NCI-H226 (cell line): ENCODE measurements at regions not wholly inside any gene's neighbourhood (a gene's known extent, or its start where the extent isn't known, plus 50 kb on each side); places are given as distances from the start of the nearest gene placed in this dataset.
"Not testable (repeated sequence)": the region's sequence is repeated elsewhere in the genome, so short reads cannot be mapped to it uniquely, and the experiment has no call there.

Experiments
- DNase-seq: peaks from one replicate; pipeline ENCODE4 v3.0.0-alpha.2; 2015

DNA sequence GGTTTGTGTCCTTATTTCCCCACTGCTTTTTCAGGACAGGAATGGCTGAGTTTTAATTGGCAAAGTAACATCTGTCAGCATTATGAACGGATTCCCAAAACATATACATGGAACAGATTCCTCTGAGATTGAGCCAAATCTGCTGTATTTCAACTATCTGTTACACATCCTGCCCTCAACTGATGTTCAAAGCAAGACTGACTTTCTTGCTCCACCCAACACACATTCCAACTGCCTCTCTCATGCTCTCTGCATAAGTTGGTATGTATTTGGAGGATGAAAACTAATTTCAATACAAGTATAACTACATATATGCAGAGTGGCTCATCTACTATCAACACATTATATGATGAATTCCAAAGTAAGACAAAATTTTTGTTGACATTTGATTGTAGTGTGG, 342.2 kb downstream of the GATA3 start:
- peak; percentile 83 for DNase-seq

DNA sequence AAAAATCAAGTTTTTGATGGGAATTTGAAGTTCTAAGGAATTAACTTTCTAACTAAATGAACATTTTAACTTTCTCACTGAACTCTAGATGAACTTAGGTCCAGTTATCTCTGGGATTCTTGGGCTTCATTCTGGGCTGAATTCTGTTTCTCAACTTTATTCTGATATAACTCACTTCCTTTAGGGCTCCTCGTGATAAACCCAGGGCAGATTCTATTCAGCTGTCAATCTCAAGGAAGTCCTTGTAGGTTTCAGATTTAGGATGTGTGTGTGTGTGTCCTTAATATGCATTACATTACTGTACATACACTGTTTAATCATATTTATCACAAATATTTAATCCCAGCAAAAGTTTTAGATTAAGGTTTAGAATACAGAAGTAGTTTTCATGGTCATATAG, 344.3 kb downstream of the GATA3 start:
- DNase-seq, result peak; percentile 58

DNA sequence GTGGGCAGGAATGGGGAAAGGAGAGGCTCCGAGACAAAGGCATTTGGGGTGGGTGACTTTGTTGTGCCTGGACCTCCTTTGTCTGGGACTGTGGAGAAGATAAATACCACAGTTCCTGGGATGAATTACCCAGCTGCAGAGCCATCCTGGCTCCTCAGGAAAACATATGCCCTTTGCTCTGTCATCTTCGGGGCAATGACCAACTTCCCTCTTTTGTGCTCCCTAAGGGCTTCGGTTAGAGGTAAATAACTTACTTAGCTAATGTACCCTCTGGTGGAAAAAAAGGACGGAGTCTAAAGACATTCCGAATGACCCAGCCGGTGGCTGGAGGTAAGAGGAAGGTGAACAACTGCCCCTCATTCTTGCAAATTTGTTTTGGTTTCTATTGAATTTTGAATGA, 345.7 kb downstream of the GATA3 start:
- DNase-seq, result no peak

DNA sequence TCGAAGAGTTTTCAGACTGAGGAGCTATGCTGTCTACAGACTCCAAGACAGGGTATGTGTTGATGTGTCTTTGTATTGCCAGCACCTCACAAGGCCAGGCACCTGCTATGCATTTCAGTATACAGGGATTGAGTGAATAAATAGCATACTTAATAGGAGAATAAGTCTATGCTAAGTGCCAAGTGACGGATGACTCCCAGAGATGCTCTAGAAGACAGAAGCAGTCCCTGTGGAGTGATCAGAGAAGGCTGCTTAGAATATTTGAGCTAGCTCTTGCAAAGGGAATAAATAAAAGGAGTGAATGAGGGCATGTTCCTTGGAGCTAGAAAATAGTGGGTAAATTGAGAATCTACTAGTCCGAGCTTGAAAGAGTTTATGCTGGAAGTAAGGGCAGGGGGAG, 346.4 kb downstream of the GATA3 start:
- DNase-seq, result no peak

DNA sequence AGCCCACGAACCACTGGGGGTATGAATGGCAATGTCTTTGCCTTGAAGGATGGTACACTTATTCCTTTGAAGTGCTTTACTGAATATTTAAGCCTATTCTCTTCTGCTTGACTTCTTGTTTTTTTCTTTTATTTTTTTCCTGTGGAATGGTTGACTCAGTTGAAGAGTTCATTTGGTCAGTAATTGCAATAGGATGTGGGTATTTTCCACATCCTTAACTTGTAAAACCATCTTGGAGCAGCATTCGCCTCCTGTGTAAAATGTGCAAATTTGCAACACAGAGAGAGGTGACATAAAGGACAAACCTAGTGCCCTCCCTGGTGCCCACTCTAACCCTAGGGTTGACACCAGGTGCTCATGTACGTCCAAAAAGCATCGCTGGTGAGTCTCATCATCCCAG, 347.0 kb downstream of the GATA3 start:
- DNase-seq, result no peak

DNA sequence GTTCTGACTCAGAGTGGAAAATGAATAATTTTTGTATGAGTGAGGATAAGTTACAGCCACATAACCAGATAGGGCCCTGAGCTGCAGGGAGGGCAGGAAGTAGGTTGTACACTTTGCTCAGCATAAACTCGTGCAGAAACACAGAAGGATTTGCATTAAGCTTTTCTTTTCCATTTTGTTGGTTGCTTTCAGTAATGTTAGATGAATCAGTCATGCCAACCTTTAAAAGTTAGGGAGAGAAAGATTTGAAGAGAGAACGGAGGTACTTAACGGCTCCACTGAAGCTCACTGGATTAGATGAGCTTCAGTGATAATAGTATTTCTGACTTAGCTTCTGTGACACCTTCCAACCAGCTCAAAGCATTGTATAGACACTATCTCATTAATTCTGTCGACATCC, 348.1 kb downstream of the GATA3 start:
- no peak for DNase-seq

DNA sequence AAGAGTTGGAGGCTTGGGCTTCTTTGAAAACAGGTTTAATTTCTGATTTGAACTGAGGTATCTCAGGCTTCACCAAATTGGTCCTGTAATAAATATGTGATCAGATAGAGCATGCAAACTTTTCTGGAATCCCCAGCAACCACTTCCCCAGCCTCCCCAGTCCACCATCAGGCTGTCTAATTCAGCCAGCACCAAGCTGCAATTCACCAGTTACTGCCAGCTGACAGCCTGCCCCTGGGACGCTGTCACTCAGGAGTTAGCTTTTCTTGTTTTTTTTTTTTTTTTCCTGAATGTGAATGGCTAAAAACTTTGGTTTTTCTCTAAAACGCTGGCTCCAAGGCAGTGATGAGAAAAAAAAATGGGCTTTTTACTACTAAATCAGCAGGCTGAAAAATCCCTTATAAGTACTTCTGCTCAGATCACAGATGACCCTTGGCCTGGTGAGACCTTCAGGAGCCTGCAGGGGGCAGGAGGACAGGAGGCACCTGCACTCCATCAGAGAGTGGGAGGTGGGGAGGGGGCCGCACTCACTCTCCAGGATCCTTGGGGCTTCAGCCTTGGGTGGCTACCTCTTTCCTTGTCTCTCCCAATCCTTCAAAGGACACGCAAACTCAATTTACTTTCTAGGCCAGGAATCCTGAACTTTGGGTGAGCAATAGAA, 349.4 kb downstream of the GATA3 start:
- no peak for DNase-seq

DNA sequence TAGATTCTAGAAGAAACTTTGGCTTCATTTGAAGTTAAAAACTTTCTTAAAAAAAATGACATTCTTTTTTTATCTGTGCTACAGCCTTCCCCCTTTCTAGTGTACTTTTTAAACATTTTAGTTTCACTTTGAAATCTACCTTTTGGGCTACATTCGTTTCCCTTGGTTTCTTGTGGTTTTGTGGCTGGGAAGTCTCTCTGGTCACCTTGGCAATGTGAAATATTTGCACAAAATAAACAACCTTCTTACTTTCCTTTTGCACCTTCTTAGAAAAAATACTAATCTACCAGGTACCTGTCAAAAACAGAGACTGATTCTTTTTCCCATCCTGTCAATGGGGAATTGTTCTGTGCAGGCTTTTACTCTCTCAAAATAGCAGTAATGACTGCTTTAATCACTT, 350.2 kb downstream of the GATA3 start:
- DNase-seq, result no peak

DNA sequence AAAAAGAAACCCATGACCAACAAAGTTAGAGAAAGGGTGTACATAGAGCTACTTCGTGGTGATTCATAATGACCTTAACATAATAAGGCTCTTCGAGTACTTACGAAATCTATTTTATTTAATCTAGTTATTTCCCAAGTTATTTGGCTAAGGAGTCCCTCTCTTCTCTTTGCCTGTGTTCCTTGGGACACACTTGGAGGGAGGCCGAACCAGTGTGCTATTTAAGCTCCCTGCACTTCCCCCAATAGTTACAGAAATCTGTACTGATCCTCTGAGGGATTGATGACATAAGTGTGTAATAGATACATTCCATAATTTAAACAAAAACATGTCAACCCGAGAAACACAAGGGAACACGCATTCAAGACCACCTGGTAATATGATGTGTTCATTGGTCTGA, 351.1 kb downstream of the GATA3 start:
- no peak for DNase-seq

DNA sequence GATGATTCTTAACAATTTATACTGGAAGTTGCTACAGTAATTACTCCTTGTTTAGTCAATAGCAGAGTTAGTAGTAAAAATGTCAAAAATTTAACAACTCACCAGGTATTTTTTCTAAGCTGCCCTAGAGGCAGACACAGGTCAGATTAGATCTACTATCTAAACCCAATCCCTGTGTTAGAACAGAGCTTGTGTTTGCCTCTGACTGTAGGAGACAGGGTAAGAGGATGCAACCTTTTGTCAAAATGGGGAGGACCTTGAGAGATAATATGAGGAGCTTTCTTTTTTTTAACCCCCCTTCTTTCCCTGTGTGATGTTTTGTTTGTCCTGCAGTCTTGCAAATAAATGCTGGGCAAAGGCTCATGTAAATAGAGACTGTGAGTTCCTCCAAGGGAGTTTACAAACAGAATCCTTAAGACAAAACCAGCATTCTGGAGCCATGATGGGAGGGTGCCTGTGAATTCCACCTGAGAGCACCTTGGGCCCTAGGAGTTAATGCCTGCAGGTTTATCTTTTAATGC, 353.1 kb downstream of the GATA3 start:
- no peak for DNase-seq

DNA sequence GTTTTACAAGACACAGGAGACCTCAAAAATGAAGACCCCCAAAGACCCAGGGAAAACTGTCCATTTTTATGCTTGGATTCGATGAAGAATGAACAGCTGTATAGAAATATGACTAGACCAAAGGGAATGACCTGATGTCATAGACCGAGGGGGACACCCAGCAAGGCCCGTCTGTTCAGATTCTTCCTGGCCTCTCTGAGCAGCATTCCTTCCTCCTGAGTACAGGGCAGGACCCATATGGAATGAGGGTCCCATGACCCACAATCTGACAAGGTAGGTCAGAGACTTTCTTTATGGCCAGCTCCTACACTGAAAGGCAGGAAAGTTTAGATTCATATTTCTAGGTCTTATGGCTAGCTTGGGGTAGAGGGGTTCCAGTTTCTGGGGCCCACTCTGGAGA, 356.0 kb downstream of the GATA3 start:
- DNase-seq, result no peak

DNA sequence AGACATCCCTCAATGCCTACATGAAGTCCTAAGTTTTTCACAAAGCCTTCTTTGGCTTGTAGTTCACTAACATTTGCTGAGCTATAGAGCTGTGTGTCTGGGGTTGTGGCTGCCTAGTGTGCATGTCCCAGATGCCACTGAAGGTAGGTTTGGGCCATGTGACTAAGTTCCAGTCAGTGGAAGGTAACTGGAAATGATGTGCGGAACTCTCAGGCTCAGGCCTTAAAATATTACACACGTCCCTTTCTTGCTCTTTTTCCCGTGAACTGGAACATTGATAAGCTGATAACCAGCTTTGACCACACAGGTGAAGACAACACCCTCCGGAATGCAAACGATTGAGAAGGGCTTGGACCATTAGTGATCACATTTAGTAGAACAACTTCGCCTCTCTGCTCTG, 358.1 kb downstream of the GATA3 start:
- DNase-seq, result no peak

DNA sequence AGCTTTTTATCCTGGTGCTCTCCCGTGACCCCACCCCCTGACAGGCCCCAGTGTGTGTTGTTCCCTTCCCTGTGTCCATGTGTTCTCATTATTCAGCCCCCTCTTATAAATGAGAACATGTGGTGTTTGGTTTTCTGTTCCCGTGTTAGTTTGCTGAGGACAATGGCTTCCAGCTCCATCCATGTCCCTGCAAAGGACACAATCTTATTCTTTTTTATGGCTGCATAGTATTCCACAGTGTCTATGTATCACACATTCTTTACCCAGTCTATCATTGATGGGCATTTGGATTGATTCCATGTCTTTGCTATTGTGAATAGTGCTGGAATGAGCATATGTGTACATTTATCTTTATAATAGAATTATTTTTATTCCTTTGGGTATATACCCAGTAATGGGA, 360.5 kb downstream of the GATA3 start:
- DNase-seq, result not testable (repeated sequence)

DNA sequence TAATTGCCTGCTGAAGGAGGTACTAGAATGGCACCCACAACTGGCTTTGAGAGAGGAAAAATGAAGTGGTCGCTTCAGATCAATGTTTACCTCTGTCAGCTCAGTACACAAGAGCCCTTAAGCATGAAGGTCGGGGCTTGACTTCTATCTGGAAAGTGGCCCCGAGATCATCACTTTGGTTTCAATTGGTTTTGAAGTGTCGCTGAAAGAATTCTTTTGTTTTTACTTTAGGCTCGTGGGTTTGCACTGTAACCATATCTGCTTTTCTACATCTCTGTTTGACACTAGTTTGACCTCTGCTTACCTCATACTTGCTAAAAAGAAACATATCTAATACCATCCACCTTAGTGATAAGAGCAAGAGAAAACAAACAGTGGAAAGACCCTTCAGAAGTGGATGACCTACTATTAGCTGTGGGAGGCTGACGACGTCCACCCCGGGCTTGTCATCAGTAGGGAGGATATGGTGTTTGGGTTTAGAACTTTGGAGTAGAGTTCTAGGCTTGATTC, 361.8 kb downstream of the GATA3 start:
- peak; percentile 64 for DNase-seq

DNA sequence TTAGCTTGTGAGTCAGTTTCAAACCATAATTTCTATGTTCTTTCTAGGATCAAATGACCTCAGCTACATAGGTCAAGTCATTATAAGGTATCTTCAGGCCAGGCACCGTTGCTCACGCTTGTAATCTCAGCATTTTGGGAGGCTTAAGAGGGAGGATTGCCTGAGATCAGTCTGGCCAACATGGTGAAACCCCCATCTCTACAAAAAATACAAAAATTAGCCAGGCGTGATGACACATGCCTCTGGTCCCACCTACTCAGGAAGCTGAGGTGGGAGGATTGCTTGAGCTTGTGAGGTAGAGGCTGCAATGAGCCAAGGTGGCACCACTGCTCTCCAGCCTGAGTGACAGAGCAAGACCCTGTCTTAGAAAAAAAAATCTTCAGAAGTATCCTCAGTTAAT, 362.3 kb downstream of the GATA3 start:
- no peak for DNase-seq

DNA sequence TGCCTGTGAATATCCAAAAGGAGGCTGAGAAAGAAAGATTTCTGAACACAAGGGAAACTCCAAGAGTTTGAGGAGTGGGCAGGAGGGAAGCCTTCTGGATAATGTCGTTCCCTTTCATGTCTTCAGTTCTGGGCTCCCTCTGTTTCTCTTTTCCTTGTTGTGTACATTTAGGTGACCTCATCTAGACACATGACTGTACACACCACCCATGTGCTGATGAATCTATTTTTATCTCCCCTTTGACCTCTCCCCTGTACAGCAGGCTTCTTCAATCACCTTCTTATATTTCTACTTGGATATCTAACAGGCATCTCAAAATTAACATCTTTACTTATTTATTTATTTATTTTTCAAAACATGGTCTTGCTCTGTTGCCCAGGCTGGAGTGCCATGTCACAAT, 363.1 kb downstream of the GATA3 start:
- no peak for DNase-seq

DNA sequence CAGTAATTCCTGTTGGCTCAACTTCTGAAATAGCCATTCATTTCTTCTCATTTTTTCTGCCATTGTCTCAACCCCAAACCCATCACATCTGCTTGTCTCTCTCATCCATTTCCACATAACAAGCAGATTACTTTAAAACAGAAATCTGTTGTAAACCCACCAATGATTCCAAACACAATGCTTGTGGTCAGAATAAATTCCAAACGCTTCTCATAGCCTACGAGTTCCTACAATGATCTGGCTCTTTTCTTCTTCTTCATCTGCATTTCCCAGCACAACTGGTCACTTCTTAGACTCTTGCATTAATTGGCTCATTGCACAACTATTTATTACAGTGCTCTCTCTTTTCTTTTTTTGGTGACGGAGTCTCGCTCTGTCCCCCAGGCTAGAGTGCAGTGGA, 364.1 kb downstream of the GATA3 start:
- no peak for DNase-seq

DNA sequence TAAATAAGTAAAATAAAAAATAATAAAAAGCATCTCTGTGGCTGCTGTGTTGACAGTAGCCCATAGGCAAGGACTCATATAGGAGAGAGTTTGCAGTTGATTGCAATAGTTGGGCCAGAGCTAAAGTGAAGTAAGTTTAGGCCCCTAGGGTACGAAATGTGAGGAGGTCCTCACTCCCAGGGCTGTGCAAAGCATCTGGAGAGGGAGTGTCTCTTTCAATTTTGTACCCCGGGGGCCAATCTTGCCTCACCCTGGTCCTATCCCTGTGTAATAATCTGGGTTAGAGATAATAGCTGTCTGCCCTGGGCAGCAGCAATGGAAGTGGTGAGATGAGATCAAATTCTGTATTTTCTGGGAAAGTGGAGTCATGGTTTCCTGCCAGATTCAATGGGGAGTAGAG, 365.7 kb downstream of the GATA3 start:
- no peak for DNase-seq

DNA sequence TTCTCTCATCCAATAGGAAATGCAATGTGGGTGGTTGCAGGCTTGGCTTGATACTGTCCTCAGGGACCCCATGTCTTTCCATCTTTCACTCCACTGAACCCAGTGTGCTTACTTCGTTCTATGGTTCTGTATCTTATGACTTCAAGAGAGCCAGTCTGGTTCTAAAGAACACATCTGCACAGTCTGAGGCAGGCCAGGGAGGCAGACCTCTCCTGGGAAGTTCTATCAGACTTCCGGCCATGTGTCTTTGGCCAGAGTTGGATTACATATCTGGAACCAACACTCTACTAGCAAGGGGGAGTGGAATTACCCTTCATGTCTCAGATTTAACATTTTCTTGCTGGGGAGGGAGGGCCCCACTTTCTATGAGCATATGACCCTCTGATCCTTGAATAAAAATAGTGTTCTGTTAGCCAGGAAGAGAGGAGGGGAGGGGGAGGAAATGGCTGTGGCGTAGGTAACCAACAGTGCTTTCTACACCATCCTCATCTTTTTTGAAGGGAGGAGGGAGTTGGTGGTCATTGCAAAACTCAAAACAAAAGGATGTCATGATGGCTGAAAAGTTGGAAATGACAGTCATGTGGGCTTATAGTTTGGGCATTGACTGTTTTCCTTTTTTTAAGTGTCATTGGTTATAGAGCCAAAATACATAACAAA, 370.2 kb downstream of the GATA3 start:
- DNase-seq, result no peak

DNA sequence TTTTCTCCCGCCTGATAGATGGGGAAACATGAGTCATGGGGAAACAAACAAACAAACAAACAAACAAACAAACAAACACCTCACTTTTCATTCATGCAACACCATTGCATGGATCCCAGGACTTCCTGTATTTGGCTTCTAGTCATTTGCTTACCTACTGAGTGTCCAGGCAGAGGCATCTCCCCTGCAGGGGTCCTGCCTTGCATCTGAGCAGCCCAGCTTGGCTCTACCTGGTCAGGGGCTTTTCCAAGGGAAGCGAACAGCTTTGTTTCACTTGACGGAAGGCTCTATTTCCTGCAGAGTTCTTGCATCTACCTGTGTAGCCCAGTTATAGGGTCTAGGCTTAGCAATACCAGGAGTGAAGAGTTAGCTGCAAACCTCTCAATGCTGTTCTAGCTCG, 374.2 kb downstream of the GATA3 start:
- no peak for DNase-seq

DNA sequence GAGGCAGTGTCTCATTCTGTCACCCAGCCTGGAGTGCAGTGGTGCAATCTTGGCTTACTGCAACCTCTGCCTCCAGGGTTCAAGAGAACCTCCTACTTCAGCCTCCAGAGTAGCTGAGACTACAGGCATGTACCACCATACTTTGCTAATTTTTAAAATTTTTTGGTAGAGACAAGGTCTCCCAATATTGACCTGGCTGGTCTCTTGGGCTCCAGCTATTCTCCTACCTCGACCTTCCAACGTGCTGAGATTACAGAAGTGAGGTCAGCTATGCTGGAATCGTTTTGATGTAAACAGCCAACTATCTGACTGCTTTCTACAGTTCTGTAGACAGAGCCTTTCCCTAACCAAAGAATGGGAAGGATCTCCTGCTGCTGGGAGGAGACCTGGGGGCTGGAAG, 375.8 kb downstream of the GATA3 start:
- no peak for DNase-seq

DNA sequence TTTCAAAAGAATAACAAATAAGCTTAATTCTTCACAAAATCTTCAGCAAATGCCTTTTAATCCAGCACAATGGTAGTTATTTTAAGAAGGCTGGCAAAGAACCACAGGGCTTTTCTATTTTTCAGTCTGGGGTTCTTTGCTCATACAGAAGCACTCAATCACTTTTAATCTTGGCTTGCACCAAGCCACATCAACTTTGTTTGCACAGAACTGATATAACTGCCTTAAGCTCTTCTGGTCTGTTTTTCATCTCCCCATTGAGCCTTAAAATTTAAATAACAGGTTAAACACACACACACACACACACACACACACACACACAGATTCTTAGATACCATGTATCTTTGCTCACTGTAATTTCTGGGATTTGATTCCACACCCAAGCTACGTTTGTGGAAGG, 377.0 kb downstream of the GATA3 start:
- no peak for DNase-seq

DNA sequence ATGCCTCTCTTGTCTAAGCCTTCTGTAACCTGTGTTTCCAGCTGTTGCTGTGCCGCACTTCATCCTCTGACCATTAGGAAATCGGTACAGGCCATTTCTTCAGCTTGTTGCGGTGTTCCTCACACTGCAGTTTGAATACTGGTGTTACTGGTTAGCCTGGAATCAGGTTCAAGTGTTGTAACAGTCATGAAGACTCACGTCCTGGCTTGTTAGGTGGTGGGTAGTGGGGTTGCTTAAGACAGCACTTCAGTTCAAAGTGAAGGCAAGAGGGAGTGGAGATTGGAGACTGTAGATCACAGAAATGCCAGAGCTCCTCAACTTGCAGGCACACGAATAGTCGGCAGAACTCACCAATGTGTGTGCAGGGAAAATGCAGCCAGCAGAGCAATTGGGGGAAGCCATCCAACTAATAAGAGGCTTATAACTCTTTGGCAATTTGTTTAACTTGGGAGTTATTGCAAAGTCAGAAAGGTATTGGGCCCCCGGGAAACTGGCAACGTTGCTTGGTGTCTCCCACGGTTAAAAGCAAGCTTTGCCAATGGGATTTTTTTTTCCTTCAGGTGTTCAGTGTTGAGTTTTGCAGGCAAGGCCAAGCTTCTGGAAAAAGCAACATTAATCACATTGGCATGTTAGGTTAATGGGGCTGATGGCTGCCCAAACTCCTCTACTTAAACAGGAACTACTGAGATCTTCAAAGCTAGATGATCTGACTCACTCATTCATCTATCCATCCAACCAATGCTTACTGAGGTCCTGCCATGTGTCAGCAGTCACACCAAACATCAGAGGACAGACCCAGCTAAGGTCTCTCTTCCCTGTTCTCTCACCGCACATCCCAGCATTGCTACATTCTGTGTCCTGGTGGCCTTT, 380.9 kb downstream of the GATA3 start:
- DNase-seq, result peak; percentile 20

DNA sequence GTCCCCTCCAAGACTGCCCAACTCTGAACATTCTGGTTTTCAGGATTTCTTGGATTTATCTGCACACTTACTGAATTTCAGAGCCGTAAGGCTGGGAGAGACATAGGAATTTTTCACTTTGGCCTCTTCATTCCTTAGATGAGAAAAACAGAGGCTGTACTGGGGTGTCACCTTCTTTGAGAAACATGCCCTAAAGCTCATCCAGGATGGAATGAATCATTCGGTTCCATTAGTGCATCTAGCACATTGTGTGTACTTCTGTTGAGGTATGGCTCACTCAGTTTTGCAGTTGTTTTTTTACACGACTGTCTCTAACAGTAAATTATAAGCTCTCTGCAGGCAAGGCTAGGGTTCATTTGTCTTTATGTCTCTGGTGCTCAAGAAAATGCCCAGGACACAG, 383.4 kb downstream of the GATA3 start:
- DNase-seq, result no peak
